GM12891 (cell line): ENCODE measurements at regions not wholly inside any gene's neighbourhood (a gene's known extent, or its start where the extent isn't known, plus 50 kb on each side); places are given as distances from the start of the nearest gene placed in this dataset.

ENCODE experiments used
- PAX5 ChIP-seq: IDR thresholded peaks from 2 replicates; pipeline ENCODE4 v1.6.1; 2011; ENCODE audit warnings: low read length, moderate library complexity, mild to moderate bottlenecking; ENCODE audit not compliant: insufficient read depth, severe bottlenecking
- POLR2A ChIP-seq: IDR thresholded peaks from 2 replicates; pipeline ENCODE4 v1.6.1; 2011; ENCODE audit warnings: low read depth, low read length, control low read depth
- POLR2AphosphoS5 ChIP-seq: IDR thresholded peaks from 2 replicates; pipeline ENCODE4 v1.6.1; 2011; ENCODE audit warnings: low read depth, low read length, control low read depth
- POU2F2 ChIP-seq: IDR thresholded peaks from 2 replicates; pipeline ENCODE4 v1.6.1; 2011; ENCODE audit warnings: low read depth, mild to moderate bottlenecking, control low read depth, low read length, moderate library complexity
- SPI1 ChIP-seq: IDR thresholded peaks from 2 replicates; pipeline ENCODE4 v1.6.1; 2011; ENCODE audit warnings: low read depth, low read length, control low read depth
- TAF1 ChIP-seq: IDR thresholded peaks from 2 replicates; pipeline ENCODE4 v1.6.1; 2011; ENCODE audit warnings: low read depth, low read length, control low read depth

- no peak for TF ChIP-seq POLR2AphosphoS5
- TF ChIP-seq TAF1, result no peak
- TF ChIP-seq POLR2A, result no peak
- TF ChIP-seq POU2F2, result no peak
- no peak for TF ChIP-seq SPI1
- TF ChIP-seq PAX5, result no peak
Observed at GRCh38 chr21:43351501-43352153, 75.3 kb downstream of the SIK1 start.
